HL-60 (cell line): ENCODE measurements at regions not wholly inside any gene's neighbourhood (a gene's known extent, or its start where the extent isn't known, plus 50 kb on each side); places are given as distances from the start of the nearest gene placed in this dataset.

Experiments used
- CTCF ChIP-seq: IDR thresholded peaks from one replicate; pipeline ENCODE4 v1.5.1; 2011; ENCODE audit warnings: low read length, control low read depth, inconsistent platforms; ENCODE audit not compliant: insufficient read depth
- GABPA ChIP-seq: IDR thresholded peaks from 2 replicates; pipeline ENCODE4 v1.6.1; 2012; ENCODE audit warnings: low read depth
- POLR2AphosphoS5 ChIP-seq: IDR thresholded peaks from 2 replicates; pipeline ENCODE4 v1.6.1; 2012; ENCODE audit warnings: low read depth
- REST ChIP-seq: IDR thresholded peaks from 2 replicates; pipeline ENCODE4 v1.6.1; 2012; ENCODE audit warnings: low read depth; ENCODE audit not compliant: insufficient replicate concordance
- SPI1 ChIP-seq: IDR thresholded peaks from 2 replicates; pipeline ENCODE4 v1.6.1; 2012; ENCODE audit warnings: low read depth, mild to moderate bottlenecking, borderline replicate concordance

GRCh38 chr2:22282220-22282619 lies 1102.8 kb upstream of the KLHL29 start:
- TF ChIP-seq GABPA = no peak
- TF ChIP-seq CTCF = no peak
- no peak for TF ChIP-seq REST
- TF ChIP-seq SPI1 = no peak
- TF ChIP-seq POLR2AphosphoS5 = no peak
